ENCODE measurements at regions not wholly inside any gene's neighbourhood (a gene's known extent, or its start where the extent isn't known, plus 50 kb on each side); places are given as distances from the start of the nearest gene placed in this dataset.

GRCh38 chr14:44339231-44339630 lies 167.9 kb downstream of the FSCB start:
- BruUV-seq (replicated peaks): no TSS peak
- no peak for ATAC-seq

GRCh38 chr14:44317441-44317746 lies 189.7 kb downstream of the FSCB start:
- POLR2A ChIA-PET: no interaction called here
- H3K27ac ChIP-seq (ENCODE audit: low read length): peak overlapping the region; percentile 68
- no peak for TF ChIP-seq CTCF (IDR thresholded peaks at IDR 0.05)
- no peak for TF ChIP-seq POLR2AphosphoS5 (IDR thresholded peaks at IDR 0.05; ENCODE audit: low read depth, low read length)
- BruUV-seq (replicated peaks): no TSS peak
- no peaks in the 10 kb centered on the region for H3K36me3 ChIP-seq (ENCODE audit: control insufficient read depth, insufficient read depth, low read length)
- H3K4me1 ChIP-seq (ENCODE audit: control insufficient read depth, insufficient read depth, low read length): peaks cover 4% of the 10 kb centered on the region; the same call in 1 of the 2 replicates
- in situ Hi-C loops (cut with HindIII; ENCODE audit: low pct_unique_long_range_greater_than_20kb, low sequenced_read_pairs) (no loop called here), intact Hi-C loops (cut with micrococcal nuclease; ENCODE audit: unreplicated experiment) (no loop called here)
- H3K9me3 ChIP-seq (ENCODE audit: control insufficient read depth, insufficient read depth, low read depth, low read length): peaks cover 7% of the 10 kb centered on the region; the same call in 1 of the 2 replicates
- no peak for ATAC-seq
- no peak for DNase-seq (ENCODE audit: low read depth, low spot score)
- H3K27me3 ChIP-seq (ENCODE audit: control insufficient read depth, insufficient read depth, low read length): no peaks in the 10 kb centered on the region
- H3K4me3 ChIP-seq (ENCODE audit: low read depth in 2 of 2, low read length in 2 of 2): no peak overlapping the region
- CTCF ChIA-PET: no interaction called here

More at GRCh38 chr14:44339231-44339630, 167.9 kb downstream of the FSCB start:
- intact Hi-C loops (cut with micrococcal nuclease; ENCODE audit: unreplicated experiment): no loop called here
- POLR2A ChIA-PET: no interaction called here
- no peak overlapping the region for H3K27ac ChIP-seq (ENCODE audit: low read length)
- CTCF ChIA-PET: no interaction called here
- H3K4me1 ChIP-seq (ENCODE audit: control insufficient read depth, insufficient read depth, low read length): no peaks in the 10 kb centered on the region
- H3K9me3 ChIP-seq (ENCODE audit: control insufficient read depth, insufficient read depth, low read depth, low read length): no peaks in the 10 kb centered on the region
- in situ Hi-C loops (cut with HindIII; ENCODE audit: low pct_unique_long_range_greater_than_20kb, low sequenced_read_pairs): no loop called here
- DNase-seq (ENCODE audit: low read depth, low spot score): no peak
- TF ChIP-seq TCF7L2 (IDR thresholded peaks at IDR 0.05; ENCODE audit: low read depth, low read length) (no peak), SIN3A (IDR thresholded peaks at IDR 0.05; ENCODE audit: borderline replicate concordance, insufficient read depth, low read depth, low read length) (no peak), CTCF (IDR thresholded peaks at IDR 0.05) (no peak), POLR2AphosphoS5 (IDR thresholded peaks at IDR 0.05; ENCODE audit: low read depth, low read length) (no peak), REST (IDR thresholded peaks at IDR 0.05; ENCODE audit: insufficient read depth in 1 of 2, low read depth in 2 of 2, low read length in 1 of 2) (no peak)
- H3K27me3 ChIP-seq (ENCODE audit: control insufficient read depth, insufficient read depth, low read length): no peaks in the 10 kb centered on the region
- no peak overlapping the region for H3K4me3 ChIP-seq (ENCODE audit: low read depth in 2 of 2, low read length in 2 of 2)
- no peaks in the 10 kb centered on the region for H3K36me3 ChIP-seq (ENCODE audit: control insufficient read depth, insufficient read depth, low read length)

All from Panc1 (cell line).